GM12891 (cell line): ENCODE measurements at regions not wholly inside any gene's neighbourhood (a gene's known extent, or its start where the extent isn't known, plus 50 kb on each side); places are given as distances from the start of the nearest gene placed in this dataset.

Experiments used
- PAX5 ChIP-seq: IDR thresholded peaks from 2 replicates; pipeline ENCODE4 v1.6.1; 2011; ENCODE audit warnings: low read length, moderate library complexity, mild to moderate bottlenecking; ENCODE audit not compliant: insufficient read depth, severe bottlenecking
- POLR2A ChIP-seq: IDR thresholded peaks from 2 replicates; pipeline ENCODE4 v1.6.1; 2011; ENCODE audit warnings: low read depth, low read length, control low read depth
- POLR2AphosphoS5 ChIP-seq: IDR thresholded peaks from 2 replicates; pipeline ENCODE4 v1.6.1; 2011; ENCODE audit warnings: low read depth, low read length, control low read depth
- TAF1 ChIP-seq: IDR thresholded peaks from 2 replicates; pipeline ENCODE4 v1.6.1; 2011; ENCODE audit warnings: low read depth, low read length, control low read depth

- TF ChIP-seq PAX5 (no peak), POLR2A (no peak), TAF1 (no peak), POLR2AphosphoS5 (no peak)
Observed at GRCh38 chr2:116754381-116755101, 1060.0 kb upstream of the DDX18 start.
